OCI-LY3 (cell line): ENCODE measurements at regions not wholly inside any gene's neighbourhood (a gene's known extent, or its start where the extent isn't known, plus 50 kb on each side); places are given as distances from the start of the nearest gene placed in this dataset.

ENCODE experiments used
- EZH2phosphoT487 ChIP-seq: fragments of 200-600 bp; shearing (Covaris generic); IDR thresholded peaks from 2 replicates; pipeline ENCODE4 v1.6.1; 2018; ENCODE audit warnings: antibody characterized with exemption, mixed run types, low read depth
- TF ChIP-seq, protein P1 (sequence below): fragments of 200-600, 300-600 bp; sonication (generic); IDR thresholded peaks from 2 replicates; pipeline ENCODE4 v1.5.1; 2014; ENCODE audit warnings: antibody characterized with exemption, low read length, low read depth

DNA sequence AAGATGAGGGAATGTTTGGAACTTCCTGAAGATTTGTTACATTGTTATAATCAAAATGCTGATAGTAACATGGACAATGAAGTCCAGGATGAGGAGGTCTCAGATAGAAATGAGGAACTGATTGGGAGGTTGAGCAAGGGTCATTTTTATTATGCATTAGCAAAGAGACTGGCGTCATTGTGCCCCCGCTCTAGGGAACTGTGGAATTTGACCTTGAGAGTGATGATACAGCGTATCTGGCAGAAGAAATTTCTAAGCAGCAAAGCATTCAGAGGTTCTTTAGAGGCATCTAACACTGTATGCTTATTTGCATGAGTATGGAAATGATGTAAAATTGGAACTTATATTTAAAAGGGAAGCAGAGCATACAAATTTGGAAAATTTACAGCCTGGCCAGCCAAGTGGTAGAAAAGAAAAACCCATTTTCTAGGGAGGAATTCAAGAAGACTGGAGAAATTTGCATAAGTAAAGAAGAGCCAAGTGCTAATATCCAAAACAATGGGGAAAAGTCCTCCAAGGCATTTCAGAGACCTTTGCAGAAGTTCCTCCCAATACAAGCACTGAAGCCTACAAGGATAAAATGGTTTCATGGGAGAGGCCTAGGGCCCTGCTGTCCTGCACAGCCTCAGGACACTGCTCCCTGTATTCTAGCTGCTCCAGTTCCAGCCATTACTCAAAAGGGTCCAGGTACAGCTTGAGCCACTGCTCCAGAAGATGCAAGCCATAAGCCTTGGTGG is 483.0 kb upstream of the NDST4 start:
- TF ChIP-seq, protein P1, sequence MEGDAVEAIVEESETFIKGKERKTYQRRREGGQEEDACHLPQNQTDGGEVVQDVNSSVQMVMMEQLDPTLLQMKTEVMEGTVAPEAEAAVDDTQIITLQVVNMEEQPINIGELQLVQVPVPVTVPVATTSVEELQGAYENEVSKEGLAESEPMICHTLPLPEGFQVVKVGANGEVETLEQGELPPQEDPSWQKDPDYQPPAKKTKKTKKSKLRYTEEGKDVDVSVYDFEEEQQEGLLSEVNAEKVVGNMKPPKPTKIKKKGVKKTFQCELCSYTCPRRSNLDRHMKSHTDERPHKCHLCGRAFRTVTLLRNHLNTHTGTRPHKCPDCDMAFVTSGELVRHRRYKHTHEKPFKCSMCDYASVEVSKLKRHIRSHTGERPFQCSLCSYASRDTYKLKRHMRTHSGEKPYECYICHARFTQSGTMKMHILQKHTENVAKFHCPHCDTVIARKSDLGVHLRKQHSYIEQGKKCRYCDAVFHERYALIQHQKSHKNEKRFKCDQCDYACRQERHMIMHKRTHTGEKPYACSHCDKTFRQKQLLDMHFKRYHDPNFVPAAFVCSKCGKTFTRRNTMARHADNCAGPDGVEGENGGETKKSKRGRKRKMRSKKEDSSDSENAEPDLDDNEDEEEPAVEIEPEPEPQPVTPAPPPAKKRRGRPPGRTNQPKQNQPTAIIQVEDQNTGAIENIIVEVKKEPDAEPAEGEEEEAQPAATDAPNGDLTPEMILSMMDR: no peak
- no peak for TF ChIP-seq EZH2phosphoT487
